ENCODE measurements at regions not wholly inside any gene's neighbourhood (a gene's known extent, or its start where the extent isn't known, plus 50 kb on each side); places are given as distances from the start of the nearest gene placed in this dataset.

DNA sequence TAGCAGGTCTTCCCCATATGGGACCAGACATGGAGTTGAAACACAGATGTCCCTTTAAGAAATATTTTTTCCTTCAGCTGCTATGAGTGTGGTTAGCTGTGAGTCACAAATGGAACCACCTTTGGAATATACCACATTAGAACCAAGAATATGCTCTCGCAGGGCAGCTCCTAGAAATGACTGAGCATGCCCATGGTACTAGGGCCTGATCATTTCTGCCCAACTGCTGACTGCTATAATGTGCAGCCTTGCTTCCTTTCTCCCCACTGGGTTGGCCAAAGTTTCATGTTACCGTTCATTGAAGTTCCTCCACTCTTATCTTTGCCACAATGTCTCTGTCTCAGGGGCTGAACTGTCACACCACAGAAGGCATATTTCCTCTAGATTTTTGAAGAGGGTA, 1074.6 kb downstream of the FLRT2 start:
- ATAC-seq (no peak), DNase-seq (no peak)
- Histone ChIP-seq H3K27ac (ENCODE audit: low read length) (no peak overlapping the region), H3K4me1 (ENCODE audit: control insufficient read depth, insufficient read depth, low read length) (peaks cover 2% of the 10 kb centered on the region), H3K9me3 (ENCODE audit: control insufficient read depth, low read length) (no peaks in the 10 kb centered on the region), H3K4me3 (ENCODE audit: low read length) (no peak overlapping the region), H3K27me3 (ENCODE audit: control insufficient read depth, insufficient read depth) (no peaks in the 10 kb centered on the region)
- intact Hi-C loops (cut with DNase I): no loop called here
- WGBS: 77% methylated on average over 2 of the region's 2 CpGs

DNA sequence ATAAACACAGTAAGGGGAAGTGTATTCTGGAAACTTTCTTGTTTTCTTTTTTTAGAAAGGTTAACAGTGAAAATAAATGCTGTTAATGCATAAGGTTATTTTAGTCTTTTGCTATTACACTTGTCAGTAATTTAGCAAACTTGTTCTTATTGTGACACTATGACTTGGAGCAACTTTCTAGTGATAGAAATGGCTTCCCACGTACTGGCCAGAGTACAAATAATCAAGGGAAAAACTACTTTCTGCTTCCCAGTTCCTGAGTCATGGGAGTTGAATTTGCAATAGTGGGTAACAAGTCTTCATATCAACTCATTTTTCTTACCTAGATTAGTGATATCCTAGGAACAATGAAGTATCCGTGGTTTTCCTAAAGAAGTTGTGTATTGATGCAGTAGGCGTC, 1072.3 kb downstream of the FLRT2 start:
- H3K4me1 ChIP-seq (ENCODE audit: control insufficient read depth, insufficient read depth, low read length): peaks cover 2% of the 10 kb centered on the region
- no peaks in the 10 kb centered on the region for H3K9me3 ChIP-seq (ENCODE audit: control insufficient read depth, low read length)
- peak in 1 of 2 donors; percentile 62 for ATAC-seq
- intact Hi-C loops (cut with DNase I): no loop called here
- no peaks in the 10 kb centered on the region for H3K27me3 ChIP-seq (ENCODE audit: control insufficient read depth, insufficient read depth)
- no peak overlapping the region for H3K27ac ChIP-seq (ENCODE audit: low read length)
- no peak for DNase-seq
- WGBS: 53% methylated on average over 3 of the region's 3 CpGs
- no peak overlapping the region for H3K4me3 ChIP-seq (ENCODE audit: low read length)

DNA sequence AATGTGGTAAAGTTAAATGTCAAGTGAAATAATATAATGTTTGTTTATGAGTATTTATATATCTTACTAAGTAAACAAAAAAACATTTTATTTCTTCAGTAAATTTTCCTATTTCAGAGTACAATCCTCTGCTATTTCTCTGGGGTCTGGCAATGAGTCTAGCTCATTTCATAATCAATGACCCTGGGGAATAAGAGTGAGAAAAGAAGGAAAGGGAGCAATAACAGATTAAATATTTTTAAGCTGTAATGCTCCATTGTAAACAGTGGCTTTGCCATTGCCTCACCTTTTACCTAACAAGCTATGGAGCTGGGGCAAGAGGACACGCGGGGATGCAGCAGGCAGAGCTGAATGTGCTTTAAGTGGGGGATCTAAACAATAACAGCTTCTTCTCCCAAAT, 1071.9 kb downstream of the FLRT2 start:
- peak in 1 of 2 donors; percentile 67 for ATAC-seq
- WGBS: 80% methylated on average over 2 of the region's 2 CpGs
- intact Hi-C loops (cut with DNase I): no loop called here

DNA sequence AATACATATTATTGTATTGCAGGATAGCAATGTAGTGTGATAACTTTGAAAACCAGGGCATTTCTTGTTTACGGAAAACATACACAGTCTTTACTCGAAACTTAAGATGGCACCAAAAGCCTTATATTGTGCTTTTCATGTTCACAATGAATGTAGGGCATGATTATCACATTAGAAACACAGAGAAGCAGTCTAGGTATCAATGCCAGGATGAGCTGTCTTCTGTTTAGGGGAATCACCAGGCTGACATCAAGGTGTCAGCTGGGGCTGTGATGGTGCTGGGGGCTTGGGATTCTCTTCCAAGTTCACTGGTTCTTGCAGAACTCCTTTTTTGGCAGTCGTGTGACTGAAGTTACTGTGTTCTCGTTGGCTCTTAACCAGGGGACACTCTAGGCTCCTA, 1067.3 kb downstream of the FLRT2 start:
- H3K27me3 ChIP-seq (ENCODE audit: control insufficient read depth, insufficient read depth): no peaks in the 10 kb centered on the region
- 80% methylated on average over 4 of the region's 4 CpGs for WGBS
- ATAC-seq: no peak
- intact Hi-C loops (cut with DNase I): no loop called here
- DNase-seq: no peak
- no peaks in the 10 kb centered on the region for H3K9me3 ChIP-seq (ENCODE audit: control insufficient read depth, low read length)
- no peak overlapping the region for H3K4me3 ChIP-seq (ENCODE audit: low read length)
- no peak overlapping the region for H3K27ac ChIP-seq (ENCODE audit: low read length)
- H3K4me1 ChIP-seq (ENCODE audit: control insufficient read depth, insufficient read depth, low read length): peaks cover 2% of the 10 kb centered on the region

More for the DNA sequence above, 1071.9 kb downstream of the FLRT2 start:
- Histone ChIP-seq H3K9me3 (ENCODE audit: control insufficient read depth, low read length) (no peaks in the 10 kb centered on the region), H3K27ac (ENCODE audit: low read length) (no peak overlapping the region), H3K4me1 (ENCODE audit: control insufficient read depth, insufficient read depth, low read length) (peaks cover 2% of the 10 kb centered on the region), H3K27me3 (ENCODE audit: control insufficient read depth, insufficient read depth) (no peaks in the 10 kb centered on the region), H3K4me3 (ENCODE audit: low read length) (no peak overlapping the region)
- no peak for DNase-seq

DNA sequence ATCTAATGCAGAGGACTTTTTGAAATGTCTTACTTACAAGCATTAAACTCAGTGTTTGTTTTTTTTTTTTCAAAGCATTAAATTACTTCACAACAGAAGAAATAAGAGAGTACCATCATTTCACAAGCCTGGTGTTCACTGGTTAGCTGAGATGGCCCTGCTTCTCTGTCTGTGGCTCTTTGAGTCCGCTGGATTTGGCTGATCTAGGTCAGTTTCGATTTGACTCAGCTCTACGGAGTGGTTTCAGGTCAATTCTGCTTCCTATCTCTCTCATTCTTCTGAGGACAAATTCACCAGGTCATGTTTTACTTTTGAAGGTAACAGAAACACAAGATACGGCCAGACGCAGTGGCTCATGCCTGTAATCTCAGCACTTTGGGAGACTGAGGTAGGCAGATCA, 1066.1 kb downstream of the FLRT2 start:
- DNase-seq (no peak), ATAC-seq (no peak)
- Histone ChIP-seq H3K27ac (ENCODE audit: low read length) (no peak overlapping the region), H3K4me1 (ENCODE audit: control insufficient read depth, insufficient read depth, low read length) (no peaks in the 10 kb centered on the region), H3K9me3 (ENCODE audit: control insufficient read depth, low read length) (no peaks in the 10 kb centered on the region), H3K4me3 (ENCODE audit: low read length) (no peak overlapping the region), H3K27me3 (ENCODE audit: control insufficient read depth, insufficient read depth) (no peaks in the 10 kb centered on the region)
- intact Hi-C loops (cut with DNase I): no loop called here
- 91% methylated on average over 5 of the region's 5 CpGs for WGBS

DNA sequence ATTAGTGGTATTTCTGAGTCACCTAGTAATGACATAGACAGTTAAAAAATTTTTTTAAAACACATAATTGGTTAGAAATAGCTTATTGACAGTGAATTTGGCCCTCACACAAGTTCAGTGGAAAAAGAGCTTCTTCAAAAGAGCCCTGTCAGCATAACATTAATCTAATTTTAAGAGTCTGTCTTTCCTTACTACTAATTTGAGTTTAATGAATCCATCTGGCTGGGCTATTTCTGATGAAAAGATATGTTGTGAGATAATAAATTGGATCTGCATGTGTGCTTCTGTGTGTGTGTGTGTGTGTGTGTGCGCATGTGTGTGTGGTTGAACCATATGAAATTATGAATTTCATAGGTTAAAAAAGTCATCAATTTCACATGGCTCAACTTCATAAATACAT, 1045.2 kb downstream of the FLRT2 start:
- no peak for ATAC-seq
- intact Hi-C loops (cut with DNase I): no loop called here
- no peak overlapping the region for H3K27ac ChIP-seq (ENCODE audit: low read length)
- H3K4me3 ChIP-seq (ENCODE audit: low read length): no peak overlapping the region
- no peaks in the 10 kb centered on the region for H3K27me3 ChIP-seq (ENCODE audit: control insufficient read depth, insufficient read depth)
- no peaks in the 10 kb centered on the region for H3K4me1 ChIP-seq (ENCODE audit: control insufficient read depth, insufficient read depth, low read length)
- no peak for DNase-seq
- 94% methylated on average over 1 of the region's 1 CpG for WGBS
- H3K9me3 ChIP-seq (ENCODE audit: control insufficient read depth, low read length): no peaks in the 10 kb centered on the region

DNA sequence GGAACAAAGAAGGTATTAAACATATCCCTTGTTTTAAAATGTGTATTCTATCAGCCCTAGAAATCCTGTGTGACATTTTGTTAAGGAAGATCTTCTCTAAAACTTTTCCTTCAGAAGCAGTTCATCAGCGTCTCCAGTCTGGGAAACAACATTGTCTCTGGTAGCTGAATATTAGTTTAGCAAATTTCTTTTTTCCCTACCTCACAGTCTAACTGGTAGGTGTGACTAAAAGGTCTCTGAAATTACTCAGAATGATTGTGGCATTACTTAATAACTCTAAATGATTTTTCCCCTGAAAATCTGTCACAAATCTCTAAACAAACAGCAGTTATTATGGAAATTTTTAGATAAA, 1044.8 kb downstream of the FLRT2 start:
- Histone ChIP-seq H3K27ac (ENCODE audit: low read length) (no peak overlapping the region), H3K9me3 (ENCODE audit: control insufficient read depth, low read length) (no peaks in the 10 kb centered on the region), H3K4me3 (ENCODE audit: low read length) (no peak overlapping the region), H3K27me3 (ENCODE audit: control insufficient read depth, insufficient read depth) (no peaks in the 10 kb centered on the region), H3K4me1 (ENCODE audit: control insufficient read depth, insufficient read depth, low read length) (no peaks in the 10 kb centered on the region)
- DNase-seq (no peak), ATAC-seq (no peak)
- 54% methylated on average over 1 of the region's 1 CpG for WGBS
- intact Hi-C loops (cut with DNase I): no loop called here

DNA sequence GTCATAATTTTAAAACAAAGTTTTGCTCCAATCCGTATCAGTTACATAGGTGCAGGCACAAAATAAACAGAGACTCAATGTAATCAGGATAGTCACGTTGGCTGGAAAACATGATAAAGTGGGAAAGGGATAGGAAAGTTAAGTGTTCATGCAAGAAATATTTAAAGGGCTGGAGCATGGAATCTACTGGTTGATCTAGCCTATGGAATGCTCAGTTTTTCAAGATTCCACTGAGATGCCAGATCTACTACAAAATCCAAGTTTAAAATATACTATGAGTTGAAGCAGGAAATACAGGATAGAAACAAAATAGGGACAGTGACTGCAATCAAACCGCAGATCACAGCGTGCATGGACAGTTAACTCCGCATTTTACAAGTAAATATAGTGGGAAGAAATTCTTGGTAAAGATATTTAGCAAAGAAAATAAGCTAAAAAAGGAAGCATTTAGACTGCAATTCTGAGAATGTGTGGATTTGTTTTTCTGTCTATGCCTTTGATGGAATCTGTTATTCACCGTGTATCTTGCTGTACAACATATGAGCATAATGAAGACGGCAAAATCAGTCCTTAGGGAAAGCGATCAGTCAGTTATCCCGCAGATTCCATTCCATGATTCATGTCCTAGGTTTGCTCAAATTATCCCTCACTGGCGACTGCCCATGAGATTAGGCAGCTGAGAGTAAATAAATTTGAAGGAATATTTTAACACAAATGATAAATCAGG, 1044.3 kb downstream of the FLRT2 start:
- intact Hi-C loops (cut with DNase I): no loop called here
- no peaks in the 10 kb centered on the region for H3K4me1 ChIP-seq (ENCODE audit: control insufficient read depth, insufficient read depth, low read length)
- 61% methylated on average over 10 of the region's 10 CpGs for WGBS
- no peak overlapping the region for H3K4me3 ChIP-seq (ENCODE audit: low read length)
- no peaks in the 10 kb centered on the region for H3K27me3 ChIP-seq (ENCODE audit: control insufficient read depth, insufficient read depth)
- no peaks in the 10 kb centered on the region for H3K9me3 ChIP-seq (ENCODE audit: control insufficient read depth, low read length)
- no peak overlapping the region for H3K27ac ChIP-seq (ENCODE audit: low read length)
- DNase-seq (no peak), ATAC-seq (no peak)

DNA sequence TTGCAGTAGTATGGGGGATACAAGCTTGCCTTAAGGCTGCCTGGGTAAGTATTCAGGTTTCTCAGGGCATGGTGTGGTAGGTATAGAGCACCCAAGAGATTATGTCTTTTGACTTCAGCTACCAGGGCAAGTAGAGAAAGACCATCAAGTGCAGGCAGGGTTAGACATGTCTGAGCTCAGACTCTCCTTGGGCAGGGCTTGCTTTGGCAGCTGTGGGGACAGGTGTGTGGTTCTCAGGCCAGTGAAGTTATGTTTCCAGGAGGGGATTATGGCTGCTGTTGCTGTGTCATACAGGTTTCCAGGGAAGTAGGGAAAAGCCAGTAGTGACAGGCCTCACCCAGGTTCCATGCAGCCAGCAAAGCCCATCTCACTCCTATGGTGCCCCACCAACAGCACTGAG, 1040.4 kb downstream of the FLRT2 start:
- intact Hi-C loops (cut with DNase I): no loop called here

DNA sequence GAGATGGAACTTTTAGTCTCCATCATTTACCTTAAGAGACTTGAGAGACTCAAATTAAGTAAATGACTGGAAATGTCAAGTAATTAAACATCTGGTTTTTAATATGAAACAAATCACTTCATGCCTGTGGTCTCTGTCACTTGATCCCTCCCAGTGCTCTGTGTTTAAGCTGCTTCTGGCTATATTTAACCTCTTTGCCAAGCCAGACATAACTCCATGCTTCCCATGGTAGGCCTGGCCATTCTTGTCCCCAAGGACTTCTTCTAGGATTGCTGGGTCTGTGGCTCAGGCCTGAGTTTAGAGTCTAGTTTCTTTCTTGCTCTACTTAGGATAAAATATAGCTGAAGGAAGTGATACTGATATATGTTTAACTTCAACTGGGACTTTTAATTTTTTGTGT, 1013.6 kb downstream of the FLRT2 start:
- H3K4me1 ChIP-seq (ENCODE audit: control insufficient read depth, insufficient read depth, low read length): no peaks in the 10 kb centered on the region
- DNase-seq (no peak), ATAC-seq (no peak)
- H3K4me3 ChIP-seq (ENCODE audit: low read length): no peak overlapping the region
- H3K27me3 ChIP-seq (ENCODE audit: control insufficient read depth, insufficient read depth): no peaks in the 10 kb centered on the region
- H3K9me3 ChIP-seq (ENCODE audit: control insufficient read depth, low read length): no peaks in the 10 kb centered on the region
- no peak overlapping the region for H3K27ac ChIP-seq (ENCODE audit: low read length)
- intact Hi-C loops (cut with DNase I): no loop called here

More for the DNA sequence above, 1040.4 kb downstream of the FLRT2 start:
- DNase-seq (no peak), ATAC-seq (no peak)
- H3K4me3 ChIP-seq (ENCODE audit: low read length): no peak overlapping the region
- H3K27ac ChIP-seq (ENCODE audit: low read length): no peak overlapping the region
- no peaks in the 10 kb centered on the region for H3K9me3 ChIP-seq (ENCODE audit: control insufficient read depth, low read length)
- H3K27me3 ChIP-seq (ENCODE audit: control insufficient read depth, insufficient read depth): no peaks in the 10 kb centered on the region
- no peaks in the 10 kb centered on the region for H3K4me1 ChIP-seq (ENCODE audit: control insufficient read depth, insufficient read depth, low read length)

DNA sequence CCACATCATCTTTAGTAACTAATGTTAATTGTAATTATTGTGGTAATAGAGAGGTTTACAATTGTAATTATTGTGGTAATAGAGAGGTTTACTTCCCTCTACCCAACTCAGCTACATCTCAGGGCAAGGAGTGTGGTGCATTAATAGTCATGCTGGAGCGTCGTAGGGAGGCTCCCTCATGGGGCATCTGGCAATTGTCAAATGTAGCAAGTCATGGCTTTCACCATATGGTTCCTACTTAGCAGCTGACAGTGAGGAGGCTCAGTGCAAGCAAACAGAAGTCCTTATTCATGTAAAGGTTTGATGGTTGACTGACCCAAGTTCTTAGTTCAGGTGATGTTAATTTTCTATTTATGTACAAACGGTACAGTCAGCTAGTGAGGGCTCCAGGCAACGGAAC, 1012.0 kb downstream of the FLRT2 start:
- Histone ChIP-seq H3K4me3 (ENCODE audit: low read length) (no peak overlapping the region), H3K9me3 (ENCODE audit: control insufficient read depth, low read length) (no peaks in the 10 kb centered on the region), H3K27ac (ENCODE audit: low read length) (no peak overlapping the region), H3K27me3 (ENCODE audit: control insufficient read depth, insufficient read depth) (no peaks in the 10 kb centered on the region), H3K4me1 (ENCODE audit: control insufficient read depth, insufficient read depth, low read length) (no peaks in the 10 kb centered on the region)
- no peak for DNase-seq
- 63% methylated on average over 4 of the region's 4 CpGs for WGBS
- no peak for ATAC-seq
- intact Hi-C loops (cut with DNase I): no loop called here

DNA sequence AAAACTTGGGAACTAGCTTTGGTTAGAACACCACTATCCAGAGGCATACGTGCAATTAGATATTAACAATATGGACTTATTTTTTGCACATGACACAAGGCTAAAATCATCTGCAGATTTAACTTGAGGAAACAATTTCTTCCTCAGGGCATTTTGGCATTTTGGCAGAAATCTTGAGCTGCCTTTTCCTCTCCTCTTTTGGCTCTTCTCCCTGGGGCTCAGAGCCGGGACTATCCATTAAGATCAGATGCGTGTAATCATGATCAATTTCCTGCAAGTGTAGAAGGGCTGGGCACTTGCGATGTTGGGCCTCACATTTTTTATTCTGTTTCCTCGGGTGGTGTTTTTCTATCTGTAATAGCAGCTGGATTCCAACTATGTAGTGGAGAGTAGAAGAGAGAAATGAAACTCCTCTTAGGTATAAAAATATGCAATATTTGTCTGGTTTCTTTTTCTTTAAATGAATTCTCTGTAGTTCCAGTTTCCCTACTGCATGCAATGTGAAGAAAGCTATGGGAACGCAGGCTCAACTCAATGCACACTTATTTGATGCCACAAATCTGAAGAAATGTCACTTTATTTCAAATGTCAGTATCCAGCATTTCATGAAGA, 1010.8 kb downstream of the FLRT2 start:
- ATAC-seq: no peak

More for the DNA sequence above, 1010.8 kb downstream of the FLRT2 start:
- 53% methylated on average over 6 of the region's 6 CpGs for WGBS
- intact Hi-C loops (cut with DNase I): no loop called here
- DNase-seq: no peak
- H3K4me1 ChIP-seq (ENCODE audit: control insufficient read depth, insufficient read depth, low read length): no peaks in the 10 kb centered on the region
- H3K27me3 ChIP-seq (ENCODE audit: control insufficient read depth, insufficient read depth): no peaks in the 10 kb centered on the region
- no peak overlapping the region for H3K4me3 ChIP-seq (ENCODE audit: low read length)
- H3K9me3 ChIP-seq (ENCODE audit: control insufficient read depth, low read length): no peaks in the 10 kb centered on the region
- no peak overlapping the region for H3K27ac ChIP-seq (ENCODE audit: low read length)
